ENCODE measurements at regions not wholly inside any gene's neighbourhood (a gene's known extent, or its start where the extent isn't known, plus 50 kb on each side); places are given as distances from the start of the nearest gene placed in this dataset.
A peak's percentile ranks its signal among the peaks of the same experiment; 100 is the strongest.

DNA sequence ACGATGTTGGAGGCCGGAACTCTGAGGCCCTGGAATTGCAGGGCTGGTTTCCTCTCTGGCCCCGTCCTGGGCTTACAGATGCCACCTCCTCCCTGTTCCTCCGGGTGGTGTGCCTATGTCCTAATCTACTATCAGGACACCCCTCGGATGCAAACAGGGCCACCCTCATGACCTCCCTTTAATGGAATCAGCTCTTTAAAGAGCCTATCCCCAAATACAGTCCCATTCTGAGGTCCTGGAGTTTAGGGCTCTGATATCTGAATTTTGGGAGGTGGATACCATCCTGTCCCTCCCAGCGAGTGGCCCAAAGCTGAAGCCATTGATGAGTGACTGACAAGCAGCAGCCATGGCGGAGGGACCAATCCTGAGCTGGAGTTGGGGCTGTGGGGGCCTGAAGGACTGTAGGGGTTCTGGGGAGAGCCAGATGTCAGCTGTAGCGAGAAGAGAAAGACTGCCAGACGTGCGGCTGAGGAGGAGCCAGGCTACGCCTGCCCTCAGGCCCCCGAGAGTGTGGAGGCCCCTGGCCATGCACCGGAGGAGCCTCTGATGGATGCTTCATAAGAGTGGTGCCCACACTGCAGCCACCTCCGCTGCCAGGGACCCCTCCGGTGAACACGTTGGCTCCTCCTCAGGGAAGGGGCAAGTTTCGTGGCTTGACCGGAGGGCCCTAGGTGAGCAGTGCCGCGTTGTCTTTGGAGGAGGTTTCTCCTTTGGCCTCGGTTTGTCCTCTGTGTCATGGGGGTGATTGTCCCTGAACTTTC is 100.2 kb downstream of the KIF26A start:
- H3K9me3 ChIP-seq = peaks cover 22 to 38% of the 10 kb centered on the region in 2 donors
- H3K27me3 ChIP-seq = peaks cover 0 to 17% of the 10 kb centered on the region in 2 donors
- no peak for TF ChIP-seq POLR2A (IDR thresholded peaks at IDR 0.05)
- no peak for TF ChIP-seq POLR2AphosphoS5 (IDR thresholded peaks at IDR 0.05)
- TF ChIP-seq, protein P1, sequence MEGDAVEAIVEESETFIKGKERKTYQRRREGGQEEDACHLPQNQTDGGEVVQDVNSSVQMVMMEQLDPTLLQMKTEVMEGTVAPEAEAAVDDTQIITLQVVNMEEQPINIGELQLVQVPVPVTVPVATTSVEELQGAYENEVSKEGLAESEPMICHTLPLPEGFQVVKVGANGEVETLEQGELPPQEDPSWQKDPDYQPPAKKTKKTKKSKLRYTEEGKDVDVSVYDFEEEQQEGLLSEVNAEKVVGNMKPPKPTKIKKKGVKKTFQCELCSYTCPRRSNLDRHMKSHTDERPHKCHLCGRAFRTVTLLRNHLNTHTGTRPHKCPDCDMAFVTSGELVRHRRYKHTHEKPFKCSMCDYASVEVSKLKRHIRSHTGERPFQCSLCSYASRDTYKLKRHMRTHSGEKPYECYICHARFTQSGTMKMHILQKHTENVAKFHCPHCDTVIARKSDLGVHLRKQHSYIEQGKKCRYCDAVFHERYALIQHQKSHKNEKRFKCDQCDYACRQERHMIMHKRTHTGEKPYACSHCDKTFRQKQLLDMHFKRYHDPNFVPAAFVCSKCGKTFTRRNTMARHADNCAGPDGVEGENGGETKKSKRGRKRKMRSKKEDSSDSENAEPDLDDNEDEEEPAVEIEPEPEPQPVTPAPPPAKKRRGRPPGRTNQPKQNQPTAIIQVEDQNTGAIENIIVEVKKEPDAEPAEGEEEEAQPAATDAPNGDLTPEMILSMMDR (IDR thresholded peaks at IDR 0.05) = no peak
- intact Hi-C loops (cut with DNase I; ENCODE audit: low total_unique reads) = no loop called here
- H3K36me3 ChIP-seq = no peaks in the 10 kb centered on the region
- H3K4me3 ChIP-seq = no peak overlapping the region
- H3K27ac ChIP-seq = no peak overlapping the region
- no peaks in the 10 kb centered on the region for H3K4me1 ChIP-seq
- DNase-seq (ENCODE audit: low spot score in 2 of 2) = no peak

- peaks cover 0 to 17% of the 10 kb centered on the region in 2 donors for H3K27me3 ChIP-seq
Observed at GRCh38 chr14:104239185-104239775, 100.9 kb downstream of the KIF26A start.

DNA sequence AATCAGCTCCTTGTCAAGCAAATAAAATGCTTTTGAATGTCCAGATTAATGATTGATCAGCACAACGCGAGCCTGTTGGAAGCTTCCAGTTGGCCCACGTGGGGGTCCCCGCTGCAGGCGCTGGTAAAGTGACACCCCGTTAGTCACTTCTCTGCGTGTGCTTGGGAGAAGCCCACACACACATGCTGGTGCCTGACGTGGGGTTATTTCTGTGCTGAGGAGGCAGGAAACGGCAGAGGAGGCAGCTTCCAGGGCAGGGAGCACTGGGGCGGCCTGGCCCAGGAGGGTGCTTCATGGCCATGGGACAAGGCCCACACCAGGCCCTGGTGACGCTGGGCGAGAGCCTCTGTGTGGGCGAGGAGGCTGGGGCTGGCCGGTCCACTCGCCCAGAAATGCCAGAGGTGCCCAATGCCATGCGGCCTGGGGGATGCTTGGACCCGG is 101.5 kb downstream of the KIF26A start:
- DNase-seq (ENCODE audit: low spot score in 2 of 2) = peak in 1 of 2 donors; percentile 34
- intact Hi-C loops (cut with DNase I; ENCODE audit: low total_unique reads) = no loop called here
- H3K27me3 ChIP-seq = peaks cover 0 to 20% of the 10 kb centered on the region in 2 donors
- H3K4me3 ChIP-seq = no peak overlapping the region
- H3K36me3 ChIP-seq = no peaks in the 10 kb centered on the region
- TF ChIP-seq, protein P1 (IDR thresholded peaks at IDR 0.05) = no peak
- TF ChIP-seq POLR2AphosphoS5 (IDR thresholded peaks at IDR 0.05) (no peak), POLR2A (IDR thresholded peaks at IDR 0.05) (no peak)
- H3K4me1 ChIP-seq = no peaks in the 10 kb centered on the region
- H3K9me3 ChIP-seq = peaks cover 12 to 35% of the 10 kb centered on the region in 2 donors
- no peak overlapping the region for H3K27ac ChIP-seq

More at GRCh38 chr14:104239185-104239775, 100.9 kb downstream of the KIF26A start:
- Histone ChIP-seq H3K4me1 (no peaks in the 10 kb centered on the region), H3K4me3 (no peak overlapping the region), H3K36me3 (no peaks in the 10 kb centered on the region), H3K27ac (no peak overlapping the region), H3K9me3 (peaks cover 15 to 38% of the 10 kb centered on the region in 2 donors)
- intact Hi-C loops (cut with DNase I; ENCODE audit: low total_unique reads) = no loop called here
- TF ChIP-seq POLR2A (IDR thresholded peaks at IDR 0.05) = no peak
- TF ChIP-seq, protein P1 (IDR thresholded peaks at IDR 0.05) = no peak
- TF ChIP-seq POLR2AphosphoS5 (IDR thresholded peaks at IDR 0.05) = no peak
- DNase-seq (ENCODE audit: low spot score in 2 of 2) = peak in 1 of 2 donors; percentile 33

- intact Hi-C loops (cut with DNase I; ENCODE audit: low total_unique reads) = no loop called here
- Histone ChIP-seq H3K36me3 (no peaks in the 10 kb centered on the region), H3K9me3 (peaks cover 19 to 41% of the 10 kb centered on the region in 2 donors), H3K4me1 (no peaks in the 10 kb centered on the region), H3K27me3 (peaks cover 0 to 26% of the 10 kb centered on the region in 2 donors), H3K27ac (no peak overlapping the region), H3K4me3 (no peak overlapping the region)
- TF ChIP-seq POLR2AphosphoS5 (IDR thresholded peaks at IDR 0.05) = no peak
- TF ChIP-seq POLR2A (IDR thresholded peaks at IDR 0.05) = no peak
- TF ChIP-seq, protein P1 (IDR thresholded peaks at IDR 0.05) = no peak
- no peak for DNase-seq (ENCODE audit: low spot score in 2 of 2)
Observed at GRCh38 chr14:104240434-104241157, 102.2 kb downstream of the KIF26A start.

Data from breast epithelium (tissue), 4 donors.